Loucy (cell line): ENCODE measurements at regions not wholly inside any gene's neighbourhood (a gene's known extent, or its start where the extent isn't known, plus 50 kb on each side); places are given as distances from the start of the nearest gene placed in this dataset.

Experiments
- H2AFZ ChIP-seq: fragments of 200-600 bp; sonication (generic); 2 replicates; pipeline ENCODE4 v1.6.0; 2016; ENCODE audit warnings: antibody characterized with exemption, mild to moderate bottlenecking, low read length, moderate library complexity
- H3F3A ChIP-seq: fragments of 200-600 bp; 2 replicates; pipeline ENCODE4 v1.6.0; 2016; ENCODE audit warnings: antibody characterized with exemption, low read depth, mild to moderate bottlenecking
- H3K27me3 ChIP-seq: fragments of 200-600 bp; sonication (generic); 2 replicates; pipeline ENCODE4 v1.6.1; 2014; ENCODE audit warnings: low read length, mild to moderate bottlenecking; ENCODE audit not compliant: insufficient read depth, poor library complexity, severe bottlenecking
- H3K36me3 ChIP-seq: fragments of 200-600 bp; sonication (generic); 2 replicates; pipeline ENCODE4 v1.6.1; 2016; ENCODE audit warnings: low read length; ENCODE audit not compliant: insufficient read depth
- H3K4me1 ChIP-seq: fragments of 200-600 bp; sonication (generic); 2 replicates; pipeline ENCODE4 v1.5.1; 2014; ENCODE audit warnings: low read length, mild to moderate bottlenecking; ENCODE audit not compliant: insufficient read depth, poor library complexity, severe bottlenecking
- H3K4me2 ChIP-seq: fragments of 200-600 bp; sonication (generic); 2 replicates; pipeline ENCODE4 v1.6.0; 2014; ENCODE audit warnings: antibody characterized with exemption, low read length, low read depth, mild to moderate bottlenecking; ENCODE audit not compliant: poor library complexity, severe bottlenecking
- H3K4me3 ChIP-seq: fragments of 200-600 bp; sonication (generic); 2 replicates; pipeline ENCODE4 v1.5.1; 2014; ENCODE audit warnings: low read length, mild to moderate bottlenecking, mixed read lengths; ENCODE audit not compliant: poor library complexity, severe bottlenecking
- H3K79me2 ChIP-seq: fragments of 200-600 bp; sonication (generic); 2 replicates; pipeline ENCODE4 v1.6.1; 2014; ENCODE audit warnings: low read length; ENCODE audit not compliant: insufficient read depth
- H3K9ac ChIP-seq: fragments of 200-600 bp; sonication (generic); 2 replicates; pipeline ENCODE4 v1.6.0; 2014; ENCODE audit warnings: mild to moderate bottlenecking, low read depth, low read length, moderate library complexity; ENCODE audit not compliant: poor library complexity, severe bottlenecking
- H3K9me2 ChIP-seq: fragments of 200-600 bp; sonication (generic); replicated peaks from 2 replicates; pipeline ENCODE4 v1.6.1; 2016; ENCODE audit warnings: low read depth, low read length, mixed read lengths
- H3K9me3 ChIP-seq: fragments of 200-600 bp; sonication (generic); 2 replicates; pipeline ENCODE4 v1.6.1; 2014; ENCODE audit warnings: mild to moderate bottlenecking, antibody characterized with exemption, low read length, low read depth; ENCODE audit not compliant: insufficient read depth
- H4K20me1 ChIP-seq: fragments of 200-600 bp; sonication (generic); 2 replicates; pipeline ENCODE4 v1.6.0; 2014; ENCODE audit warnings: antibody characterized with exemption, low read length, mild to moderate bottlenecking; ENCODE audit not compliant: insufficient read depth, poor library complexity, severe bottlenecking
- CTCF ChIP-seq: fragments of 200-600 bp; sonication (generic); conservative IDR thresholded peaks from 2 replicates; pipeline ENCODE4 v1.5.1; 2014; ENCODE audit warnings: mild to moderate bottlenecking, antibody characterized with exemption, low read length
- EZH2phosphoT487 ChIP-seq: fragments of 200-600 bp; IDR thresholded peaks from 2 replicates; pipeline ENCODE4 v1.6.1; 2018; ENCODE audit warnings: antibody characterized with exemption, mild to moderate bottlenecking, moderate library complexity, borderline replicate concordance

GRCh38 chr3:72579581-72580245 lies 268.5 kb downstream of the SHQ1 start:
- no peaks in the 10 kb centered on the region for H3K9me3 ChIP-seq
- H4K20me1 ChIP-seq, result no peaks in the 10 kb centered on the region
- no peaks in the 10 kb centered on the region for H3K4me1 ChIP-seq
- H3K9ac ChIP-seq, result no peak overlapping the region
- no peak overlapping the region for H3K4me3 ChIP-seq
- no peaks in the 10 kb centered on the region for H3K27me3 ChIP-seq
- no peaks in the 10 kb centered on the region for H3K9me2 ChIP-seq
- no peak overlapping the region for H3K4me2 ChIP-seq
- H3K36me3 ChIP-seq, result no peaks in the 10 kb centered on the region
- no peak overlapping the region for H2AFZ ChIP-seq
- no peaks in the 10 kb centered on the region for H3K79me2 ChIP-seq
- H3F3A ChIP-seq, result no peaks in the 10 kb centered on the region
- TF ChIP-seq EZH2phosphoT487 (no peak), CTCF (no peak)

- Histone ChIP-seq H3K9me2 (no peaks in the 10 kb centered on the region), H3K4me1 (no peaks in the 10 kb centered on the region), H3K9ac (no peak overlapping the region), H3K9me3 (no peaks in the 10 kb centered on the region), H3K4me3 (no peak overlapping the region), H3K36me3 (no peaks in the 10 kb centered on the region), H3K79me2 (no peaks in the 10 kb centered on the region), H3F3A (no peaks in the 10 kb centered on the region), H4K20me1 (no peaks in the 10 kb centered on the region), H3K4me2 (no peak overlapping the region), H3K27me3 (no peaks in the 10 kb centered on the region), H2AFZ (no peak overlapping the region)
- TF ChIP-seq EZH2phosphoT487 (no peak), CTCF (no peak)
Measured at GRCh38 chr3:72579191-72579580, 269.1 kb downstream of the SHQ1 start.

GRCh38 chr3:72577190-72577589 lies 271.1 kb downstream of the SHQ1 start:
- Histone ChIP-seq H2AFZ (no peak overlapping the region), H3K9me2 (no peaks in the 10 kb centered on the region), H3K79me2 (no peaks in the 10 kb centered on the region), H3F3A (no peaks in the 10 kb centered on the region), H3K4me3 (no peak overlapping the region), H3K9me3 (no peaks in the 10 kb centered on the region), H3K27me3 (no peaks in the 10 kb centered on the region), H3K4me2 (no peak overlapping the region), H3K4me1 (no peaks in the 10 kb centered on the region), H4K20me1 (no peaks in the 10 kb centered on the region), H3K9ac (no peak overlapping the region), H3K36me3 (no peaks in the 10 kb centered on the region)
- no peak for TF ChIP-seq EZH2phosphoT487
- no peak for TF ChIP-seq CTCF
